ENCODE measurements at regions not wholly inside any gene's neighbourhood (a gene's known extent, or its start where the extent isn't known, plus 50 kb on each side); places are given as distances from the start of the nearest gene placed in this dataset.
"Not testable (repeated sequence)": the region's sequence is repeated elsewhere in the genome, so short reads cannot be mapped to it uniquely, and the experiment has no call there.

GRCh38 chr1:101406271-101406670 lies 169.5 kb downstream of the S1PR1 start:
- intact Hi-C loops (cut with DNase I) = no loop called here

GRCh38 chr1:101406681-101407080 lies 169.9 kb downstream of the S1PR1 start:
- intact Hi-C loops (cut with DNase I) = no loop called here
- DNase-seq = no peak

More at GRCh38 chr1:101406271-101406670, 169.5 kb downstream of the S1PR1 start:
- no peak for DNase-seq

GRCh38 chr1:101407505-101408211 lies 170.8 kb downstream of the S1PR1 start:
- DNase-seq = peak in 4 of 42 donors; percentile 1 to 21 (median 2)

GRCh38 chr1:101408212-101409042 lies 171.6 kb downstream of the S1PR1 start:
- no peak for DNase-seq
- intact Hi-C loops (cut with DNase I) = no loop called here

More at GRCh38 chr1:101407505-101408211, 170.8 kb downstream of the S1PR1 start:
- intact Hi-C loops (cut with DNase I) = no loop called here

GRCh38 chr1:101409102-101409501 lies 172.3 kb downstream of the S1PR1 start:
- intact Hi-C loops (cut with DNase I) = no loop called here
- no peak for DNase-seq

GRCh38 chr1:101410048-101410878 lies 173.4 kb downstream of the S1PR1 start:
- intact Hi-C loops (cut with DNase I) = no loop called here
- no peak for DNase-seq

- intact Hi-C loops (cut with DNase I) = no loop called here
- no peak for DNase-seq
Observed at GRCh38 chr1:101420406-101420805, 183.6 kb downstream of the S1PR1 start.

GRCh38 chr1:101428083-101428482 lies 191.3 kb downstream of the S1PR1 start:
- intact Hi-C loops (cut with DNase I); DNase-seq: not testable (repeated sequence)

- intact Hi-C loops (cut with DNase I) = no loop called here
- no peak for DNase-seq
Observed at GRCh38 chr1:101428562-101428961, 191.7 kb downstream of the S1PR1 start.

- intact Hi-C loops (cut with DNase I) = no loop called here
- DNase-seq = no peak
Observed at GRCh38 chr1:101431956-101432510, 195.2 kb downstream of the S1PR1 start.

- intact Hi-C loops (cut with DNase I) = no loop called here
- DNase-seq = no peak
Observed at GRCh38 chr1:101435831-101436511, 199.2 kb downstream of the S1PR1 start.

- intact Hi-C loops (cut with DNase I) = no loop called here
- no peak for DNase-seq
Observed at GRCh38 chr1:101437800-101438199, 201.0 kb downstream of the S1PR1 start.

GRCh38 chr1:101438359-101438758 lies 201.5 kb downstream of the S1PR1 start:
- intact Hi-C loops (cut with DNase I) = no loop called here
- DNase-seq = no peak

GRCh38 chr1:101440485-101440884 lies 203.7 kb downstream of the S1PR1 start:
- intact Hi-C loops (cut with DNase I) = no loop called here
- DNase-seq = no peak

GRCh38 chr1:101444381-101444780 lies 207.6 kb downstream of the S1PR1 start:
- intact Hi-C loops (cut with DNase I) = no loop called here
- DNase-seq = no peak

- intact Hi-C loops (cut with DNase I) = no loop called here
- no peak for DNase-seq
Observed at GRCh38 chr1:101444873-101445618, 208.2 kb downstream of the S1PR1 start.

GRCh38 chr1:101448018-101448417 lies 211.2 kb downstream of the S1PR1 start:
- intact Hi-C loops (cut with DNase I) = no loop called here
- no peak for DNase-seq

- intact Hi-C loops (cut with DNase I); DNase-seq: not testable (repeated sequence)
Observed at GRCh38 chr1:101450691-101451090, 213.9 kb downstream of the S1PR1 start.

All from head of caudate nucleus (tissue), 42 donors.